ENCODE measurements at regions not wholly inside any gene's neighbourhood (a gene's known extent, or its start where the extent isn't known, plus 50 kb on each side); places are given as distances from the start of the nearest gene placed in this dataset.

DNA sequence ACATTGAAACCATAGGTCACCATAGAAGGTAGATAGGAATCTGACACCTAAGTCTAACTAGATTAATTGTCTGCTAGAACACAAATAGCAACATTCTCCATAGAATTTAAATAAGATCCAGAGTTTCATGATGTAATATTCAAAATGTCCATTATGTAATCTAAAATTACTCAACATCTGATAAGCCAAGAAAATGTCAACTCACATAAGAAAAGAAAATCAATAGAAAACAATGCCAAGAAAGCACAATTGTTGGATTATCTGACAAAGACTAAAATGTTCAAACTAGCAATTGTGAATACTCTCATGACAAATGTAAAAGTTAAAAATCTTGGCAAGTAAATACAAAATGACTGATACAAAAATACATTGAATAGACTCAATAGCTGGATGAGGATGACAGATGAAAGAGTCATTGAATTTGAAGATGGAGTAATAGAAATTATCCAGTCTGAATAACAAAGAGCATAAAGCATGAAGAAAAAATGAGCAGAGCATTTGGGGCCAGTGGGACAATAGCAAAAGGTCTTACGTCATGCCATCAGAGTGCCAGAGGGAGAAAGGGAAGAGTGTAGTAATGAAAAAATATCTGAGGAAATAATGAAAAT is 358.6 kb downstream of the METTL4 start:
- no peak for TF ChIP-seq POLR2A (IDR thresholded peaks at IDR 0.05)
- TF ChIP-seq, protein P1, sequence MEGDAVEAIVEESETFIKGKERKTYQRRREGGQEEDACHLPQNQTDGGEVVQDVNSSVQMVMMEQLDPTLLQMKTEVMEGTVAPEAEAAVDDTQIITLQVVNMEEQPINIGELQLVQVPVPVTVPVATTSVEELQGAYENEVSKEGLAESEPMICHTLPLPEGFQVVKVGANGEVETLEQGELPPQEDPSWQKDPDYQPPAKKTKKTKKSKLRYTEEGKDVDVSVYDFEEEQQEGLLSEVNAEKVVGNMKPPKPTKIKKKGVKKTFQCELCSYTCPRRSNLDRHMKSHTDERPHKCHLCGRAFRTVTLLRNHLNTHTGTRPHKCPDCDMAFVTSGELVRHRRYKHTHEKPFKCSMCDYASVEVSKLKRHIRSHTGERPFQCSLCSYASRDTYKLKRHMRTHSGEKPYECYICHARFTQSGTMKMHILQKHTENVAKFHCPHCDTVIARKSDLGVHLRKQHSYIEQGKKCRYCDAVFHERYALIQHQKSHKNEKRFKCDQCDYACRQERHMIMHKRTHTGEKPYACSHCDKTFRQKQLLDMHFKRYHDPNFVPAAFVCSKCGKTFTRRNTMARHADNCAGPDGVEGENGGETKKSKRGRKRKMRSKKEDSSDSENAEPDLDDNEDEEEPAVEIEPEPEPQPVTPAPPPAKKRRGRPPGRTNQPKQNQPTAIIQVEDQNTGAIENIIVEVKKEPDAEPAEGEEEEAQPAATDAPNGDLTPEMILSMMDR (IDR thresholded peaks at IDR 0.05): no peak

Data from right lobe of liver (tissue), 4 donors.